ENCODE measurements at regions not wholly inside any gene's neighbourhood (a gene's known extent, or its start where the extent isn't known, plus 50 kb on each side); places are given as distances from the start of the nearest gene placed in this dataset.

DNA sequence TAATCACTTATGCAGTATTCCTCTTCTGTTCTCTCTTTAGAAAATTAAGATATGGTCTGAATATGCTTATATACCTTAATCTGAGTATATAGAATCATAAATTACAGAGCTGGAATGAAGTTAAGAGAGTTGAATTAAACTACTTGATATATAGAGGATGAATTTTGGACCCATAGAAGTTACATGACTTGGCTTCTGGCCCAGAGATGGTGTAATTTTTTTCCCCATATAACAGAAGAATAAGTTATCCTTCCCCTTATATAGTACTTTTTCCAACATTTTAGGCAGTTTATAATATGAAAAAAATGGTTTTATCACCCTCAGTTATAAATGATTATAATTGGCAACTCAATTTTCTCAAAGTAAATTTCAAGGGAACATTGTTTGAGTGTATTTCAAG, 616.3 kb downstream of the TBC1D4 start:
- no peak for DNase-seq (ENCODE audit: low read depth)
- no peak overlapping the region for H3K4me3 ChIP-seq (ENCODE audit: control insufficient read depth, low read depth, low read length)
- TF ChIP-seq, protein P1, sequence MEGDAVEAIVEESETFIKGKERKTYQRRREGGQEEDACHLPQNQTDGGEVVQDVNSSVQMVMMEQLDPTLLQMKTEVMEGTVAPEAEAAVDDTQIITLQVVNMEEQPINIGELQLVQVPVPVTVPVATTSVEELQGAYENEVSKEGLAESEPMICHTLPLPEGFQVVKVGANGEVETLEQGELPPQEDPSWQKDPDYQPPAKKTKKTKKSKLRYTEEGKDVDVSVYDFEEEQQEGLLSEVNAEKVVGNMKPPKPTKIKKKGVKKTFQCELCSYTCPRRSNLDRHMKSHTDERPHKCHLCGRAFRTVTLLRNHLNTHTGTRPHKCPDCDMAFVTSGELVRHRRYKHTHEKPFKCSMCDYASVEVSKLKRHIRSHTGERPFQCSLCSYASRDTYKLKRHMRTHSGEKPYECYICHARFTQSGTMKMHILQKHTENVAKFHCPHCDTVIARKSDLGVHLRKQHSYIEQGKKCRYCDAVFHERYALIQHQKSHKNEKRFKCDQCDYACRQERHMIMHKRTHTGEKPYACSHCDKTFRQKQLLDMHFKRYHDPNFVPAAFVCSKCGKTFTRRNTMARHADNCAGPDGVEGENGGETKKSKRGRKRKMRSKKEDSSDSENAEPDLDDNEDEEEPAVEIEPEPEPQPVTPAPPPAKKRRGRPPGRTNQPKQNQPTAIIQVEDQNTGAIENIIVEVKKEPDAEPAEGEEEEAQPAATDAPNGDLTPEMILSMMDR (conservative IDR thresholded peaks at IDR 0.05; ENCODE audit: control insufficient read depth, insufficient read depth, low read depth, low read length): no peak

DNA sequence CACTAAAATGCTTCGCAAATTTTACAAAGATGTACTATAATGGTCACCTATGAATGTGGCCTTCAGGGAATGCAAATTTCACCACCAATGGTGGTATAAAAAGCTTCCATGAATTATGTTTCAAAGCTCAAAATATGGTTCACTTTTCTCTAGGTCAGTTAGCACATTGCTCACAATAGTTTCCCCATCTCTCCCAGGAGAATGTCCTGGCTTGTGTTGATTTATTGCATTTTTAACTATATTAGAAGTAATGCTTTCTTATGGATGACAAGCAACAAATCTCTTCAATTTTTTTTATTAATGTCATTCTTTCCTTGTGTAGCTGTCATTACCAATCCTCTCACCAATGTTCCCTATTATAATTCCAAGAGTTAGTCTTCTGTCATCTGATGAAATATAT, 621.2 kb downstream of the TBC1D4 start:
- DNase-seq (ENCODE audit: low read depth): no peak
- TF ChIP-seq, protein P1 (conservative IDR thresholded peaks at IDR 0.05; ENCODE audit: control insufficient read depth, insufficient read depth, low read depth, low read length): no peak
- no peak overlapping the region for H3K4me3 ChIP-seq (ENCODE audit: control insufficient read depth, low read depth, low read length)

DNA sequence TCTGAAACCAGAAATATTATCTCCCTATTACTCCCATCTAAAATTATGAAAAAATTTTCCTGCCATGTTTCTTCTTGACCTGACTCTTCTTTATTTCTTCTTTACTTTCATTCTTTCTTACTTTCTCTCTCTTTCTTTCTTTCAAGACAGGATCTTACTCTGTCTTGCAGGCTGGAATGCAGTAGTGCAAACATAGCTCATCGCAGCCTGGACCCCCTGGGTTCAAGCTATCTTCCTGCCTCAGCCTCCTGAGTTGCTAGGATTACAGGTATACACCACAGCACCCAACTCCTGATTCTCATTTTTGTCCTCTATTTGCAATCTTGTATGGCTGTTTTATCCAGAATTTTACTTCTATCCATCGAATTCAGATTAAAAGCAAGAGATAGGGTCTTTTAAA, 631.1 kb downstream of the TBC1D4 start:
- H3K4me3 ChIP-seq (ENCODE audit: control insufficient read depth, low read depth, low read length): no peak overlapping the region
- TF ChIP-seq, protein P1 (conservative IDR thresholded peaks at IDR 0.05; ENCODE audit: control insufficient read depth, insufficient read depth, low read depth, low read length): no peak
- DNase-seq (ENCODE audit: low read depth): no peak

DNA sequence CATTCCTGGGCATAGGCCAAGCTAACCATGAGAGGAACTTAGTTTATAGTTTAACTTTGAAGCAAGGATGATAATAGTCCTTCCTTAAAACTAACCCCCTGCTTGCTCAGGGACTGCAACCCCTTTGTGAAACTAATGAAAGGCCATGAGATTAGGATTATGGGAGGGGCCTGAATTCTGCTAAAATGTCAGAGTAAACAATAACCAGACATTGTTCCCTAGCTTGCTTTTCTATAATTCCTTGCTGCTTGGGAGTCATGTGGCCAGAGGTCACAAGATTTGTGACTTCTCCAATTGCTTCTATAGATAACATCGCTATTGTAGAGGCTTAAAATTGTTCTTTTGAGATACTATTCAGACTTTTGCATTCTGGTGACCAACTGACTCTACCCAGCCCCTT, 634.0 kb downstream of the TBC1D4 start:
- TF ChIP-seq, protein P1 (conservative IDR thresholded peaks at IDR 0.05; ENCODE audit: control insufficient read depth, insufficient read depth, low read depth, low read length): no peak
- no peak for DNase-seq (ENCODE audit: low read depth)

DNA sequence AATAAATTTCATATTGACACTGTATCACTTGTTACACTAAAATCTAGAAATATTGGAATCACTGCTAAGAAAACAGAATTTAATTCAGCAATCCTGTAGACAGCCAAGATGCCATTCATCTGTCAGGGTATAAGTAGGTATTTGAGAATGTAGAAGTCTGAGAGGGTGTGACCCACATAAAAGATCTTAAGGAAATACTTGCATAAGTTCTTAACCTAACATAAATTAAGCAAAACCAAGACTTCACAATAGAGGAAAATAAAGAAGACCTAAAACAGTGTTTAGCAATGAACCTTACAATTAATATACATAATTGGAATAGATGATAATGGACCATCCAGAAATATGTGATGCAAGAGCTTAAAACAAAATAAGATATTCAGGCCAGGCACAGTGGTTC, 636.2 kb downstream of the TBC1D4 start:
- DNase-seq (ENCODE audit: low read depth): no peak
- no peak overlapping the region for H3K4me3 ChIP-seq (ENCODE audit: control insufficient read depth, low read depth, low read length)
- TF ChIP-seq, protein P1 (conservative IDR thresholded peaks at IDR 0.05; ENCODE audit: control insufficient read depth, insufficient read depth, low read depth, low read length): no peak

More for the DNA sequence above, 634.0 kb downstream of the TBC1D4 start:
- H3K4me3 ChIP-seq (ENCODE audit: control insufficient read depth, low read depth, low read length): no peak overlapping the region

DNA sequence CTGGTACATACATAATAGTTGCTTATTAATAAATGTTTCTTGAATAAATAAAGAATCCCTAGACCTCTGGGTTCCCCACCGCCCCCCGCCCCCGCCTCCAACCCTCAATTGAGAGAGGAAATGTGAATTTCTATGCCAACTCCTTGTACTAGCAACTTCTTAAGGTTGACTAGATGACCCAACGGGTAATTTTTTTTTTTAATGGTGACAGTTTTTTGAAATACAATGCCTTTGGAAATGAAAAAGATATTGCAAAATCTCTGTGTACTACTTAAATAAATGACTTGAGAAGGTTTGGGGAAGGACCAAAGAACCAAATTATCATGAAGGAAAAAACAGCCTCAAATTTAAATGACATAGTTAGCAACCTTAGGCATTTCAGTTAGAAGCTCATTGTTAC, 640.3 kb downstream of the TBC1D4 start:
- TF ChIP-seq, protein P1 (conservative IDR thresholded peaks at IDR 0.05; ENCODE audit: control insufficient read depth, insufficient read depth, low read depth, low read length): no peak
- no peak for DNase-seq (ENCODE audit: low read depth)
- no peak overlapping the region for H3K4me3 ChIP-seq (ENCODE audit: control insufficient read depth, low read depth, low read length)

DNA sequence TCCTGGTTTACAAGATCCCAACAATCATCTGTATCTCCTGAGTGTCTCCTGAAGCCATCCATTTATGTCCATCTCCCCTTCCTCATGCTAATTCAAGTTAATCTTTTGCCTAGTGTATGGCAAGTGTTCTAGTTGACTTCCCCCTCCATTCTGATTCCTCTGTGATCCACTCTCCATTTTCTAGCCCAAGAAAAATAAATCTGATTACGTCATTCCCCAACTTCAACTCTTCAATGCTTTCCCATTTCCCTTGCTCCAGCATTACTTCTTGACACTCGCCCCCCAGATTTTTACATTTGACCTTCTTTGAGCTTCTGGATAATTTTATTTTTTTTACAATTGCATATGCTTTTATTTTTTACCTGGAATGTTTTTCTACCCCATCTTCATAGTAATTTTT, 640.8 kb downstream of the TBC1D4 start:
- H3K4me3 ChIP-seq (ENCODE audit: control insufficient read depth, low read depth, low read length): no peak overlapping the region
- TF ChIP-seq, protein P1 (conservative IDR thresholded peaks at IDR 0.05; ENCODE audit: control insufficient read depth, insufficient read depth, low read depth, low read length): no peak
- no peak for DNase-seq (ENCODE audit: low read depth)
